Neural cell (in vitro differentiated cells): ENCODE measurements at regions not wholly inside any gene's neighbourhood (a gene's known extent, or its start where the extent isn't known, plus 50 kb on each side); places are given as distances from the start of the nearest gene placed in this dataset.

ENCODE experiments used
- H2AFZ ChIP-seq: fragments of 200-600, 300-800 bp; sonication (generic), shearing (Covaris generic); 2 replicates; pipeline ENCODE4 v1.6.0; 2014; ENCODE audit warnings: low read depth, mild to moderate bottlenecking, antibody characterized with exemption, low read length, moderate library complexity
- H3F3A ChIP-seq: fragments of 200-600 bp; shearing (Covaris generic); 2 replicates; pipeline ENCODE4 v1.6.1; 2016; ENCODE audit warnings: mild to moderate bottlenecking, moderate library complexity, mixed read lengths, antibody characterized with exemption, low read length; ENCODE audit not compliant: insufficient read depth, poor library complexity, severe bottlenecking
- H3K27ac ChIP-seq: fragments of 200-600, 300-800 bp; sonication (generic), shearing (Covaris generic); 2 replicates; pipeline ENCODE4 v1.5.1; 2014; ENCODE audit warnings: mild to moderate bottlenecking, low read length, moderate library complexity
- H3K27me3 ChIP-seq: fragments of 300-800, 200-600 bp; sonication (generic), shearing (Covaris generic); 2 replicates; pipeline ENCODE4 v1.6.0; 2014; ENCODE audit warnings: mild to moderate bottlenecking, low read depth, low read length, moderate library complexity; ENCODE audit not compliant: insufficient read depth
- H3K36me3 ChIP-seq: fragments of 300-800, 200-600 bp; sonication (generic), shearing (Covaris generic); 2 replicates; pipeline ENCODE4 v1.5.1; 2014; ENCODE audit warnings: mild to moderate bottlenecking, antibody characterized with exemption, low read length, moderate library complexity; ENCODE audit not compliant: insufficient read depth
- H3K4me2 ChIP-seq: fragments of 300-800, 200-600 bp; sonication (generic), shearing (Covaris generic); 2 replicates; pipeline ENCODE4 v1.6.0; 2014; ENCODE audit warnings: mild to moderate bottlenecking, low read length
- H3K4me3 ChIP-seq: fragments of 300-800, 200-600 bp; sonication (generic), shearing (Covaris generic); 2 replicates; pipeline ENCODE4 v1.5.1; 2014; ENCODE audit warnings: mild to moderate bottlenecking, low read length, moderate library complexity
- H3K79me2 ChIP-seq: fragments of 200-600 bp; shearing (Covaris generic); replicated peaks from 2 replicates; pipeline ENCODE4 v1.6.0; 2014; ENCODE audit warnings: mild to moderate bottlenecking, low read length, moderate library complexity; ENCODE audit not compliant: insufficient read depth
- H3K9ac ChIP-seq: fragments of 300-800, 200-600 bp; sonication (generic), shearing (Covaris generic); 2 replicates; pipeline ENCODE4 v1.6.1; 2016; ENCODE audit warnings: mild to moderate bottlenecking, low read length, mixed read lengths
- H3K9me2 ChIP-seq: fragments of 200-600 bp; shearing (Covaris generic); 2 replicates; pipeline ENCODE4 v1.6.1; 2016; ENCODE audit warnings: mild to moderate bottlenecking, low read length, mixed read lengths; ENCODE audit not compliant: insufficient read depth
- H3K9me3 ChIP-seq: fragments of 200-600, 300-800 bp; sonication (generic), shearing (Covaris generic); 2 replicates; pipeline ENCODE4 v1.6.1; 2016; ENCODE audit warnings: mild to moderate bottlenecking, mixed run types, low read length, moderate library complexity, mixed read lengths
- H4K20me1 ChIP-seq: fragments of 200-600 bp; shearing (Covaris generic); 2 replicates; pipeline ENCODE4 v1.6.1; 2016; ENCODE audit warnings: mild to moderate bottlenecking, mixed run types; ENCODE audit not compliant: insufficient read depth
- EP300 ChIP-seq: fragments of 450-650 bp; conservative IDR thresholded peaks from 2 replicates; pipeline ENCODE4 v1.6.1; 2014; ENCODE audit warnings: antibody characterized with exemption, mild to moderate bottlenecking, moderate library complexity; ENCODE audit not compliant: poor library complexity, severe bottlenecking
- EZH2 ChIP-seq: fragments of 200-600, 300-800 bp; shearing (Covaris generic), sonication (generic); IDR thresholded peaks from 2 replicates; pipeline ENCODE4 v1.6.1; 2014; ENCODE audit warnings: antibody characterized with exemption, low read length, borderline replicate concordance, mild to moderate bottlenecking; ENCODE audit not compliant: insufficient read depth, poor library complexity, severe bottlenecking
- MXI1 ChIP-seq: fragments of 450-650 bp; conservative IDR thresholded peaks from 2 replicates; pipeline ENCODE4 v1.6.1; 2014; ENCODE audit warnings: antibody characterized with exemption, mild to moderate bottlenecking; ENCODE audit not compliant: poor library complexity, severe bottlenecking
- POLR2AphosphoS5 ChIP-seq: IDR thresholded peaks from 2 replicates; pipeline ENCODE4 v1.6.1; 2012
- RAD21 ChIP-seq: fragments of 450-650 bp; conservative IDR thresholded peaks from 2 replicates; pipeline ENCODE4 v1.6.1; 2014; ENCODE audit warnings: antibody characterized with exemption, mild to moderate bottlenecking, moderate library complexity
- SMC3 ChIP-seq: fragments of 450-650 bp; conservative IDR thresholded peaks from 2 replicates; pipeline ENCODE4 v1.6.1; 2014; ENCODE audit warnings: antibody characterized with exemption, mild to moderate bottlenecking, moderate library complexity; ENCODE audit not compliant: poor library complexity
- TAF1 ChIP-seq: IDR thresholded peaks from 2 replicates; pipeline ENCODE4 v1.6.1; 2012; ENCODE audit warnings: low read depth
- TF ChIP-seq, protein P1 (sequence below): fragments of 450-650 bp; IDR thresholded peaks from 2 replicates; pipeline ENCODE4 v1.5.1; 2014; ENCODE audit warnings: antibody characterized with exemption, mild to moderate bottlenecking, moderate library complexity; ENCODE audit not compliant: poor library complexity, severe bottlenecking
- TF ChIP-seq, protein P2 (sequence below): IDR thresholded peaks from 2 replicates; pipeline ENCODE4 v1.6.1; 2012; ENCODE audit warnings: borderline replicate concordance

DNA sequence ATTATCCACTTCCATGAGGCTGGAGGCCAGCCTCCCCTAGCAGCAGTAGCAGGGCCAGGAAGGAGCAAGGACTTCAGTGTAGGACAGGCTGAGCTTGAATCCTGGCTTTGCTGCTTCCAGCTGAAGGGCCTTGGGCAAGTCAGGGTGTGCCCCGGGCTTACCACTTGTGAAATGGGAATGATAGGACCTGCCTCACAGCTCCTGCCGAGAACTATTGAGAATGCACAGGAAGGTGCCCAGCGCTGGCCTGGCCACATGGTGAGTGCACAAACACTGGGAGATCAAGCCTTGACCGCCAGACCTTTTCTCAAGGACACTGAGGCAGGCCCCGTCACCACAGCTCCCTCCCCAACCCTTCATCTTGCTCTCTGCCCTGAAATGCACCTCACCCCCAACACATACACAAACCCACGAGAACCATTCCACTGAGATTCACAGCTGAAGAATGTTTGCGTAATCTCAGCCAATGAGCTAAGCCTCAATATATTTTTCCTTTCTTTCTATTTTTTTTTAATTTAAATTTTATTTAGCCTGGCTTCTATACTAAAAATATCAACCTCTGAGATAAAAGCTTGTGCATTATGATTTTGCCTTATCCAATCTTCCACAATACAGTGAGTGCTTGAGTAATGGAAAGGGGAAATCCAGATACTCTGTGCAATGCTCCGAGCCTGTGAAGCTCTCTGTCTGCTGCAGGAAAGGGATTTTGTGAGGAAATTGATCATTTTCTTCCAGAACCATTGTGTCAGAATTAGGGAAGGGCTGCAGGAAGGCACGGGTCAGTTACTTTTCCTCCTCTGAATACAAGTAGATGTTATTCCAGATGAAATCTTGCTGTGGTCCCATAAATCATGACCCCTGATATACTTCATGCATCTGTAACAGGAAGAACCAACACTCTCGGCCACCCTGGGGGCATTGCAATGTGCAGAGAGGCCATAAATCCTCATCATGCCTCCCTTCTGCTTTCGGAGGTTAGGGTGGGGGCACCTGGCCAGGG lies 193.9 kb downstream of the TLE3 start:
- H3K9me2 ChIP-seq: no peaks in the 10 kb centered on the region
- H3K79me2 ChIP-seq: no peaks in the 10 kb centered on the region
- H3K27me3 ChIP-seq: no peaks in the 10 kb centered on the region
- no peaks in the 10 kb centered on the region for H3K36me3 ChIP-seq
- TF ChIP-seq, protein P1, sequence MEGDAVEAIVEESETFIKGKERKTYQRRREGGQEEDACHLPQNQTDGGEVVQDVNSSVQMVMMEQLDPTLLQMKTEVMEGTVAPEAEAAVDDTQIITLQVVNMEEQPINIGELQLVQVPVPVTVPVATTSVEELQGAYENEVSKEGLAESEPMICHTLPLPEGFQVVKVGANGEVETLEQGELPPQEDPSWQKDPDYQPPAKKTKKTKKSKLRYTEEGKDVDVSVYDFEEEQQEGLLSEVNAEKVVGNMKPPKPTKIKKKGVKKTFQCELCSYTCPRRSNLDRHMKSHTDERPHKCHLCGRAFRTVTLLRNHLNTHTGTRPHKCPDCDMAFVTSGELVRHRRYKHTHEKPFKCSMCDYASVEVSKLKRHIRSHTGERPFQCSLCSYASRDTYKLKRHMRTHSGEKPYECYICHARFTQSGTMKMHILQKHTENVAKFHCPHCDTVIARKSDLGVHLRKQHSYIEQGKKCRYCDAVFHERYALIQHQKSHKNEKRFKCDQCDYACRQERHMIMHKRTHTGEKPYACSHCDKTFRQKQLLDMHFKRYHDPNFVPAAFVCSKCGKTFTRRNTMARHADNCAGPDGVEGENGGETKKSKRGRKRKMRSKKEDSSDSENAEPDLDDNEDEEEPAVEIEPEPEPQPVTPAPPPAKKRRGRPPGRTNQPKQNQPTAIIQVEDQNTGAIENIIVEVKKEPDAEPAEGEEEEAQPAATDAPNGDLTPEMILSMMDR: no peak
- TF ChIP-seq RAD21 (no peak), EP300 (no peak), SMC3 (no peak), TAF1 (no peak), MXI1 (no peak), POLR2AphosphoS5 (no peak), EZH2 (no peak)
- TF ChIP-seq, protein P2, sequence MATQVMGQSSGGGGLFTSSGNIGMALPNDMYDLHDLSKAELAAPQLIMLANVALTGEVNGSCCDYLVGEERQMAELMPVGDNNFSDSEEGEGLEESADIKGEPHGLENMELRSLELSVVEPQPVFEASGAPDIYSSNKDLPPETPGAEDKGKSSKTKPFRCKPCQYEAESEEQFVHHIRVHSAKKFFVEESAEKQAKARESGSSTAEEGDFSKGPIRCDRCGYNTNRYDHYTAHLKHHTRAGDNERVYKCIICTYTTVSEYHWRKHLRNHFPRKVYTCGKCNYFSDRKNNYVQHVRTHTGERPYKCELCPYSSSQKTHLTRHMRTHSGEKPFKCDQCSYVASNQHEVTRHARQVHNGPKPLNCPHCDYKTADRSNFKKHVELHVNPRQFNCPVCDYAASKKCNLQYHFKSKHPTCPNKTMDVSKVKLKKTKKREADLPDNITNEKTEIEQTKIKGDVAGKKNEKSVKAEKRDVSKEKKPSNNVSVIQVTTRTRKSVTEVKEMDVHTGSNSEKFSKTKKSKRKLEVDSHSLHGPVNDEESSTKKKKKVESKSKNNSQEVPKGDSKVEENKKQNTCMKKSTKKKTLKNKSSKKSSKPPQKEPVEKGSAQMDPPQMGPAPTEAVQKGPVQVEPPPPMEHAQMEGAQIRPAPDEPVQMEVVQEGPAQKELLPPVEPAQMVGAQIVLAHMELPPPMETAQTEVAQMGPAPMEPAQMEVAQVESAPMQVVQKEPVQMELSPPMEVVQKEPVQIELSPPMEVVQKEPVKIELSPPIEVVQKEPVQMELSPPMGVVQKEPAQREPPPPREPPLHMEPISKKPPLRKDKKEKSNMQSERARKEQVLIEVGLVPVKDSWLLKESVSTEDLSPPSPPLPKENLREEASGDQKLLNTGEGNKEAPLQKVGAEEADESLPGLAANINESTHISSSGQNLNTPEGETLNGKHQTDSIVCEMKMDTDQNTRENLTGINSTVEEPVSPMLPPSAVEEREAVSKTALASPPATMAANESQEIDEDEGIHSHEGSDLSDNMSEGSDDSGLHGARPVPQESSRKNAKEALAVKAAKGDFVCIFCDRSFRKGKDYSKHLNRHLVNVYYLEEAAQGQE: no peak
- no peak overlapping the region for H3K27ac ChIP-seq
- no peak overlapping the region for H2AFZ ChIP-seq
- H3F3A ChIP-seq: no peaks in the 10 kb centered on the region
- H3K4me3 ChIP-seq: no peak overlapping the region
- H3K9me3 ChIP-seq: no peaks in the 10 kb centered on the region
- no peak overlapping the region for H3K9ac ChIP-seq
- H4K20me1 ChIP-seq: no peaks in the 10 kb centered on the region
- no peak overlapping the region for H3K4me2 ChIP-seq

DNA sequence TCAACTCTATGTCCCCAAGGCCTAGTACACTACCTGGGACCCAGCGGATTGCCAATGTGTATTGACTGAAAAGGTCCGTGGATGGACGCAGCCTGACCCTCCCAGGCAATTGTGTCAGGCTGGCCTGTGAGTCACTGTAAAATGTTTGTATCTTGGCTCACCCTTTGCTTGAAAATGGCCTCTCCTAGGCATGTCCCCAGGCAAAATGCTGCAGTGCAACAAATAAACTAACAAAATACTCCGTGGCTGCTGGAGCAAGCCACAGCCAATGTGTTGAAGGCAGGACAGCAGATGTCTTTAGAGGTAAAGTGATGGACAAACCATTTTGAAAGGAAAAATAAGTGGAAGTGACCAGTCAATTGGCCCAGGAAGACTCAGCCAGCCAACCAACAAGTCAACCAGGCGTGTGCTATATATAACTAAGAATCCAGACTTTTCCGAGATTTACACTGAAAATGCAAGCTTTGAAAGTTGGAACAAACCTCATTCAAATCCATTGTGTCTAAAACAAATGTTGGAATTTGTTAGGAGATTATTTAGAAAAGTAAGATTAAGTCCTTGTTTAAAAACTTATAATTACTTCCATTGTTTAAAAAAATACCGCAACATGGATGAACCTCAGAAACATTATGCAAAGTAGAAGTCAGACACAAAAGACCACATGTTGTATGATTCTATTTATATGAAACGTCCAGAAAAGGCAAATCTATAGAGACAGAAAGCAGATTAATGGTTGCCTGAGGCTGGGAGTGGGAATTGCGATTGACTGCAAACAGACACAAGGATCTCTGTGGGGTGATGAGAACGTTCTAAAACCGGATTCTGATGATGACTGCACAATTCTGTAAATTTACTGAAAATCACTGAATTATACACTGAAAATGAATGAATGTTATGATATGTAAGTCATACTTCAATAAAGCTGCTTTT lies 191.2 kb downstream of the TLE3 start:
- H3K9ac ChIP-seq: no peak overlapping the region
- H2AFZ ChIP-seq: no peak overlapping the region
- H3K9me3 ChIP-seq: no peaks in the 10 kb centered on the region
- H3K4me2 ChIP-seq: no peak overlapping the region
- H3K36me3 ChIP-seq: no peaks in the 10 kb centered on the region
- no peak for TF ChIP-seq RAD21
- TF ChIP-seq EP300: no peak
- H3K79me2 ChIP-seq: no peaks in the 10 kb centered on the region
- H3K27ac ChIP-seq: no peak overlapping the region
- no peaks in the 10 kb centered on the region for H4K20me1 ChIP-seq
- no peaks in the 10 kb centered on the region for H3K27me3 ChIP-seq
- no peaks in the 10 kb centered on the region for H3F3A ChIP-seq
- H3K9me2 ChIP-seq: no peaks in the 10 kb centered on the region
- H3K4me3 ChIP-seq: no peak overlapping the region
